H1 (cell line): ENCODE measurements at regions not wholly inside any gene's neighbourhood (a gene's known extent, or its start where the extent isn't known, plus 50 kb on each side); places are given as distances from the start of the nearest gene placed in this dataset.
A peak's percentile ranks its signal among the peaks of the same experiment; 100 is the strongest.

Experiments used
- CTCF ChIA-PET: fragments of 300-600 bp; sonication (Branson Sonifier 250); formaldehyde crosslinking; loops from one replicate; lab custom pipeline; 2021; ENCODE audit not compliant: partially characterized antibody; lab: Charles Lee
- POLR2A ChIA-PET: fragments of 300-600 bp; sonication (Branson Sonifier 250); formaldehyde crosslinking; loops from one replicate; lab custom pipeline; 2021; ENCODE audit warnings: inconsistent platforms; ENCODE audit not compliant: partially characterized antibody; lab: Charles Lee
- DNase-seq, 2 experiments: peaks; one replicate each; pipeline versions ENCODE4 v3.0.0 to v3.0.0-alpha.2; 2010 to 2022; ENCODE audit warnings: low spot score in 2 of 2, low read depth in 1 of 2, mixed read lengths in 1 of 2
- FAIRE-seq: peaks from 2 replicates; lab custom pipeline; 2011; peaks lifted over from hg19 to GRCh38; lab: Jason Lieb, UNC
- H2AFZ ChIP-seq: 2 replicates; pipeline ENCODE4 v1.8.1; 2012; ENCODE audit warnings: low read length, inconsistent platforms
- H2AK5ac ChIP-seq: 2 replicates; pipeline ENCODE4 v1.6.1; 2013; ENCODE audit warnings: low read depth, low read length
- H2BK120ac ChIP-seq: replicated peaks from 2 replicates; pipeline ENCODE3; 2013; ENCODE audit warnings: low read depth, low read length, inconsistent platforms
- H2BK12ac ChIP-seq: 2 replicates; pipeline ENCODE4 v1.6.1; 2013; ENCODE audit warnings: low read depth, low read length
- H2BK15ac ChIP-seq: 2 replicates; pipeline ENCODE4 v1.6.1; 2013; ENCODE audit warnings: low read length
- H2BK20ac ChIP-seq: 2 replicates; pipeline ENCODE4 v1.6.1; 2013; ENCODE audit warnings: low read length
- H2BK5ac ChIP-seq: 2 replicates; pipeline ENCODE4 v1.6.1; 2013; ENCODE audit warnings: low read depth, low read length
- H3K14ac ChIP-seq: 2 replicates; pipeline ENCODE4 v1.6.1; 2013; ENCODE audit warnings: inconsistent platforms; ENCODE audit not compliant: insufficient read length
- H3K18ac ChIP-seq: 2 replicates; pipeline ENCODE4 v1.6.1; 2013; ENCODE audit warnings: low read length; ENCODE audit errors: extremely low read depth
- H3K23ac ChIP-seq: 2 replicates; pipeline ENCODE4 v1.6.1; 2013; ENCODE audit warnings: inconsistent platforms; ENCODE audit not compliant: insufficient read length
- H3K23me2 ChIP-seq: 2 replicates; pipeline ENCODE4 v1.6.1; 2013; ENCODE audit warnings: low read depth, low read length
- H3K27ac ChIP-seq: 2 replicates; pipeline ENCODE4 v1.6.1; 2011; ENCODE audit warnings: low read depth, low read length, inconsistent platforms
- H3K27me3 ChIP-seq, 4 experiments: replicated peaks in 1 of 4; 1 replicate in 1 of 4; 2 replicates in 3 of 4; pipeline versions ENCODE4 v1.6.1 to v1.8.1; 2011 to 2013; ENCODE audit warnings: low read length in 3 of 4, mild to moderate bottlenecking in 3 of 4, inconsistent platforms in 2 of 4, mixed read lengths in 2 of 4, moderate library complexity in 1 of 4; ENCODE audit not compliant: control insufficient read depth in 3 of 4, insufficient read depth in 3 of 4; ENCODE audit errors: extremely low read depth in 1 of 4
- H3K36me3 ChIP-seq, 4 experiments: 2 replicates each; pipeline versions ENCODE4 v1.6.1 to v1.8.1; 2011 to 2013; ENCODE audit warnings: mild to moderate bottlenecking in 4 of 4, low read length in 3 of 4, moderate library complexity in 2 of 4, control low read depth in 1 of 4, inconsistent platforms in 1 of 4; ENCODE audit not compliant: insufficient read depth in 4 of 4, control insufficient read depth in 2 of 4
- H3K4ac ChIP-seq: replicated peaks from 2 replicates; pipeline ENCODE3; 2013; ENCODE audit warnings: low read length, low read depth, mixed read lengths, inconsistent platforms; ENCODE audit not compliant: insufficient read length
- H3K4me1 ChIP-seq, 4 experiments: replicated peaks in 1 of 4; 1 replicate in 1 of 4; 2 replicates in 3 of 4; pipeline versions ENCODE4 v1.6.1 to v1.8.1; 2011 to 2013; ENCODE audit warnings: low read length in 3 of 4, inconsistent platforms in 2 of 4, mixed read lengths in 1 of 4; ENCODE audit not compliant: insufficient read depth in 4 of 4, control insufficient read depth in 3 of 4
- H3K4me2 ChIP-seq, 2 experiments: 2 replicates each; pipeline versions ENCODE4 v1.6.1 to v1.8.1; 2011 to 2013; ENCODE audit warnings: low read depth in 2 of 2, low read length in 2 of 2, control low read depth in 1 of 2, inconsistent platforms in 1 of 2, mild to moderate bottlenecking in 1 of 2; ENCODE audit not compliant: insufficient read depth in 1 of 2
- H3K4me3 ChIP-seq, 4 experiments: fragments of 200-600, 300-600 bp in 1 of 4; sonication (generic), shearing (Covaris generic), sonication (Bioruptor Twin) in 1 of 4; 2 replicates each; pipeline versions ENCODE4 v1.5.1 to v1.8.1; 2011 to 2016; ENCODE audit warnings: low read length in 4 of 4, low read depth in 3 of 4, control low read depth in 2 of 4, inconsistent platforms in 2 of 4, mild to moderate bottlenecking in 2 of 4, mixed read lengths in 1 of 4, moderate library complexity in 1 of 4; ENCODE audit not compliant: insufficient read depth in 2 of 4; ENCODE audit errors: extremely low read depth in 1 of 4
- H3K56ac ChIP-seq: replicated peaks from 2 replicates; pipeline ENCODE3; 2013; ENCODE audit warnings: low read depth, mild to moderate bottlenecking, mixed read lengths, low read length, inconsistent platforms; ENCODE audit not compliant: insufficient read length
- H3K79me1 ChIP-seq: 2 replicates; pipeline ENCODE4 v1.6.1; 2013; ENCODE audit warnings: low read depth, low read length, control low read depth
- H3K79me2 ChIP-seq, 2 experiments: 2 replicates each; pipeline versions ENCODE4 v1.6.1 to v1.8.1; 2012 to 2013; ENCODE audit warnings: low read length in 2 of 2, mild to moderate bottlenecking in 2 of 2, inconsistent platforms in 1 of 2; ENCODE audit not compliant: insufficient read depth in 2 of 2, control insufficient read depth in 1 of 2
- H3K9ac ChIP-seq, 4 experiments: replicated peaks in 1 of 4; 1 replicate in 1 of 4; 2 replicates in 3 of 4; pipeline versions ENCODE4 v1.6.1 to v1.8.1; 2011 to 2013; ENCODE audit warnings: low read depth in 3 of 4, low read length in 3 of 4, control low read depth in 2 of 4, mild to moderate bottlenecking in 2 of 4, moderate library complexity in 2 of 4, inconsistent platforms in 1 of 4; ENCODE audit errors: extremely low read depth in 1 of 4
- H3K9me3 ChIP-seq, 2 experiments: 2 replicates each; pipeline versions ENCODE4 v1.6.1 to v1.8.1; 2012 to 2013; ENCODE audit warnings: mild to moderate bottlenecking in 2 of 2, moderate library complexity in 2 of 2, control low read depth in 1 of 2, inconsistent platforms in 1 of 2, low read depth in 1 of 2, low read length in 1 of 2, mixed read lengths in 1 of 2; ENCODE audit not compliant: insufficient read depth in 2 of 2
- H4K20me1 ChIP-seq, 2 experiments: replicated peaks in 1 of 2; 2 replicates each; pipeline versions ENCODE3 to v1.8.1; 2011 to 2013; ENCODE audit warnings: inconsistent platforms in 2 of 2, low read length in 2 of 2, mild to moderate bottlenecking in 1 of 2; ENCODE audit not compliant: insufficient read depth in 2 of 2, control insufficient read depth in 1 of 2
- H4K5ac ChIP-seq: 2 replicates; pipeline ENCODE4 v1.6.1; 2013; ENCODE audit warnings: low read length, low read depth, mixed read lengths, inconsistent platforms; ENCODE audit not compliant: insufficient read length
- H4K8ac ChIP-seq: 2 replicates; pipeline ENCODE4 v1.8.0; 2013; ENCODE audit warnings: mild to moderate bottlenecking, moderate library complexity, low read length, inconsistent platforms; ENCODE audit not compliant: insufficient read depth; ENCODE audit errors: extremely low read depth
- H4K91ac ChIP-seq: replicated peaks from 2 replicates; pipeline ENCODE3; 2013; ENCODE audit warnings: low read length, mixed read lengths, inconsistent platforms; ENCODE audit not compliant: insufficient read length
- BRCA1 ChIP-seq: IDR thresholded peaks from 2 replicates; pipeline ENCODE4 v1.6.1; 2012; ENCODE audit warnings: low read depth, low read length, improper control_type of control experiment
- CHD1 ChIP-seq: IDR thresholded peaks from 2 replicates; pipeline ENCODE4 v1.6.1; 2012; ENCODE audit warnings: low read depth, low read length, improper control_type of control experiment
- EP300 ChIP-seq, 2 experiments: IDR thresholded peaks; 1 replicate in 1 of 2; 2 replicates in 1 of 2; pipeline ENCODE4 v1.6.1; 2011 to 2012; ENCODE audit warnings: low read depth in 2 of 2, low read length in 2 of 2, mild to moderate bottlenecking in 2 of 2, borderline replicate concordance in 1 of 2, inconsistent platforms in 1 of 2, moderate library complexity in 1 of 2
- EZH2 ChIP-seq: fragments of 200-600 bp; sonication (generic); IDR thresholded peaks from 2 replicates; pipeline ENCODE4 v1.7.1; 2012; ENCODE audit warnings: low read depth, mild to moderate bottlenecking, moderate library complexity, low read length, inconsistent platforms; ENCODE audit not compliant: severe bottlenecking
- GTF2F1 ChIP-seq: IDR thresholded peaks from 2 replicates; pipeline ENCODE4 v1.6.1; 2012; ENCODE audit warnings: low read depth, low read length, improper control_type of control experiment, borderline replicate concordance
- HDAC6 ChIP-seq: IDR thresholded peaks from one replicate; pipeline ENCODE4 v1.7.1; 2012; ENCODE audit warnings: low read depth, mild to moderate bottlenecking, inconsistent platforms, low read length, moderate library complexity
- JUN ChIP-seq: IDR thresholded peaks from 2 replicates; pipeline ENCODE4 v1.6.1; 2011; ENCODE audit warnings: low read depth, mild to moderate bottlenecking, improper control_type of control experiment, low read length
- JUND ChIP-seq: IDR thresholded peaks from 2 replicates; pipeline ENCODE4 v1.6.1; 2011; ENCODE audit warnings: mild to moderate bottlenecking, improper control_type of control experiment, low read length
- KDM5A ChIP-seq: fragments of 200-600 bp; IDR thresholded peaks from 2 replicates; pipeline ENCODE4 v1.7.1; 2012; ENCODE audit warnings: mild to moderate bottlenecking, low read length, inconsistent platforms, mixed read lengths
- PHF8 ChIP-seq: fragments of 200-600 bp; sonication (generic); conservative IDR thresholded peaks from 2 replicates; pipeline ENCODE4 v1.7.1; 2012; ENCODE audit warnings: low read depth, mild to moderate bottlenecking, inconsistent platforms, low read length, moderate library complexity
- POU5F1 ChIP-seq: IDR thresholded peaks from 2 replicates; pipeline ENCODE4 v1.6.1; 2011; ENCODE audit warnings: low read depth, mild to moderate bottlenecking, low read length, moderate library complexity
- SP4 ChIP-seq: IDR thresholded peaks from 2 replicates; pipeline ENCODE4 v1.6.1; 2012; ENCODE audit warnings: low read length, inconsistent platforms
- TAF7 ChIP-seq: optimal IDR thresholded peaks from 2 replicates; pipeline ENCODE3; 2011; ENCODE audit warnings: low read depth, mild to moderate bottlenecking, inconsistent platforms, low read length, moderate library complexity, borderline replicate concordance
- USF2 ChIP-seq: IDR thresholded peaks from 2 replicates; pipeline ENCODE4 v1.6.1; 2011; ENCODE audit warnings: low read length, improper control_type of control experiment
- WGBS, 2 experiments: shearing (Covaris generic) in 1 of 2; methylation state at CpG; one replicate each; pipeline versions ENCODE4 v1.1.6 to v1.1.7; 2013 to 2015; ENCODE audit warnings: low lambda C conversion rate in 2 of 2, mixed read lengths in 2 of 2, inconsistent platforms in 1 of 2, low coverage in 1 of 2, missing lambda C conversion rate in 1 of 2; ENCODE audit not compliant: insufficient replicate concordance in 2 of 2, insufficient coverage in 1 of 2, insufficient read length in 1 of 2; ENCODE audit errors: extremely low coverage in 1 of 2, missing lambda C conversion rate in 1 of 2; 5-methylcytosine and 5-hydroxymethylcytosine counted together

DNA sequence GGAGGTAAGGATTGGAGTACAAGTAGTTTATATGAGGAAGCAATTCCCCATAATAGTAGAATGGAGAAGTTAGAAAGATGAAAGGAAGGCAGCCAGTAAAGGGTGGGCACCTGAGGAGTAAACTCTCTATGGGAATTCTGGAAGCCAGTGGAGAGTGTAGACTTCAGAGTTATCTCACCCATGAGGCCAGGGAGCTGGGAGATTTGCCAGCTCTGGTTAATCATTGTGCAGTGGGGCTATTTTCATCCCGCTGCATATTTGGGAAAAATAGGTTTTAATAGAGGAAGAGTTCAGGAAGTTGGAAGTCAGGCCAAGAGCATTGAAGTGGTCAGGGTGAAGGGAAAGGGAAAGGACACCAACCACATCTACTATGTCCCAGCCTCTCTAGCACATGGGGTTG, 242.3 kb upstream of the BRINP1 start:
- WGBS, 2 experiments, result 94% methylated on average over 1 of the region's 1 CpG; no CpG with 5 or more reads in 1 of the 2 experiments
- H3K23ac ChIP-seq, result no peak overlapping the region
- H2BK15ac ChIP-seq, result no peak overlapping the region
- no peak overlapping the region for H2AFZ ChIP-seq
- FAIRE-seq, result no peak
- no peak overlapping the region for H3K18ac ChIP-seq
- H3K4me1 ChIP-seq, result peaks cover 0 to 8% (median 0%) of the 10 kb centered on the region in 4 experiments; a peak in 1 of 7 replicates
- H3K79me2 ChIP-seq, result no peaks in the 10 kb centered on the region
- 0 out of 2 replicates have a peak overlapping the region, but pooled peaks have one; percentile 69 for H2BK20ac ChIP-seq
- POLR2A ChIA-PET, result no interaction called here
- no peak overlapping the region for H4K91ac ChIP-seq
- no peak overlapping the region for H3K56ac ChIP-seq
- CTCF ChIA-PET, result interaction anchor here (1.0 kb wide), 1 partner anchor 439 kb away, joined by 3 read pairs; no protein-coding TSS in a partner anchor
- no peaks in the 10 kb centered on the region for H3K23me2 ChIP-seq
- DNase-seq, result no peak
- H3K79me1 ChIP-seq, result no peaks in the 10 kb centered on the region
- H2AK5ac ChIP-seq, result no peak overlapping the region
- H3K4me2 ChIP-seq, result no peak overlapping the region
- H2BK12ac ChIP-seq, result no peak overlapping the region
- H3K27ac ChIP-seq, result no peak overlapping the region
- H3K4ac ChIP-seq, result no peak overlapping the region
- H3K4me3 ChIP-seq, result no peak overlapping the region
- no peak overlapping the region for H2BK5ac ChIP-seq
- H3K14ac ChIP-seq, result no peak overlapping the region
- H3K9ac ChIP-seq, result no peak overlapping the region
- H4K20me1 ChIP-seq, result no peaks in the 10 kb centered on the region
- no peaks in the 10 kb centered on the region for H3K9me3 ChIP-seq
- H4K8ac ChIP-seq, result no peak overlapping the region
- no peak overlapping the region for H2BK120ac ChIP-seq
- H4K5ac ChIP-seq, result no peak overlapping the region
- no peaks in the 10 kb centered on the region for H3K27me3 ChIP-seq
- no peaks in the 10 kb centered on the region for H3K36me3 ChIP-seq
- TF ChIP-seq POU5F1 (no peak), GTF2F1 (no peak), JUND (no peak), CHD1 (no peak), EZH2 (no peak), SP4 (no peak), TAF7 (no peak), EP300 (IDR thresholded peaks at IDR 0.05; ENCODE audit: borderline replicate concordance in 1 of 2, low read depth in 2 of 2, low read length in 2 of 2) (no peak), USF2 (no peak), BRCA1 (no peak), KDM5A (no peak), HDAC6 (no peak), JUN (no peak), PHF8 (no peak)
